SK-N-SH (cell line): ENCODE measurements at regions not wholly inside any gene's neighbourhood (a gene's known extent, or its start where the extent isn't known, plus 50 kb on each side); places are given as distances from the start of the nearest gene placed in this dataset.

ENCODE experiments used
- CTCF ChIA-PET: fragments of 300-600, 350-600 bp; formaldehyde crosslinking; extraction: SDS; loops from one replicate; lab custom pipeline; 2021; lab: Yijun Ruan, JAX
- POLR2A ChIA-PET: fragments of 350-600 bp; sonication (Branson Sonifier 250); formaldehyde crosslinking; extraction: SDS; loops from one replicate; lab custom pipeline; 2020; ENCODE audit warnings: antibody characterized with exemption, inconsistent platforms; lab: Yijun Ruan, JAX
- DNase-seq: peaks from one replicate; pipeline ENCODE4 v3.0.0; 2012
- H2AFZ ChIP-seq: fragments of 200-600 bp; sonication (generic); 2 replicates; pipeline ENCODE4 v1.8.1; 2016; ENCODE audit warnings: antibody characterized with exemption, mild to moderate bottlenecking, low read depth
- H3F3A ChIP-seq: fragments of 200-600 bp; sonication (generic); replicated peaks from 2 replicates; pipeline ENCODE3; 2016; ENCODE audit warnings: antibody characterized with exemption, mild to moderate bottlenecking; ENCODE audit not compliant: insufficient read depth
- H3K27ac ChIP-seq, 2 experiments: fragments of 200-500 bp in 1 of 2; fragments of 200-600 bp in 1 of 2; sonication (Bioruptor generic) in 1 of 2; sonication (generic), shearing (Covaris generic) in 1 of 2; 2 replicates each; pipeline versions ENCODE4 v1.5.1 to v1.6.1; 2014 to 2016; ENCODE audit warnings: low read depth in 2 of 2, inconsistent platforms in 1 of 2, low read length in 1 of 2, mild to moderate bottlenecking in 1 of 2, mixed read lengths in 1 of 2
- H3K27me3 ChIP-seq: fragments of 200-600 bp; sonication (generic), shearing (Covaris generic); 2 replicates; pipeline ENCODE4 v1.6.1; 2016; ENCODE audit warnings: mixed run types; ENCODE audit not compliant: insufficient read depth
- H3K36me3 ChIP-seq, 2 experiments: fragments of 200-500 bp in 1 of 2; fragments of 200-600 bp in 1 of 2; sonication (Bioruptor generic) in 1 of 2; sonication (generic) in 1 of 2; replicated peaks in 1 of 2; 2 replicates each; pipeline versions ENCODE3 to v1.5.1; 2014 to 2016; ENCODE audit warnings: low read length in 1 of 2, mild to moderate bottlenecking in 1 of 2; ENCODE audit not compliant: insufficient read depth in 2 of 2, control insufficient read depth in 1 of 2
- H3K4me1 ChIP-seq, 2 experiments: fragments of 200-500 bp in 1 of 2; fragments of 200-600 bp in 1 of 2; sonication (Bioruptor generic) in 1 of 2; sonication (generic), shearing (Covaris generic) in 1 of 2; 2 replicates each; pipeline versions ENCODE4 v1.5.1 to v1.6.1; 2014 to 2016; ENCODE audit warnings: low read depth in 1 of 2, low read length in 1 of 2, mixed run types in 1 of 2; ENCODE audit not compliant: insufficient read depth in 2 of 2, control insufficient read depth in 1 of 2
- H3K4me2 ChIP-seq: fragments of 200-600 bp; sonication (generic), shearing (Covaris generic); 2 replicates; pipeline ENCODE4 v1.6.1; 2017; ENCODE audit warnings: mixed run types
- H3K4me3 ChIP-seq, 2 experiments: fragments of 200-500 bp in 1 of 2; fragments of 200-600 bp in 1 of 2; sonication (Bioruptor generic) in 1 of 2; sonication (generic), shearing (Covaris generic) in 1 of 2; 2 replicates each; pipeline versions ENCODE4 v1.5.1 to v1.8.1; 2014 to 2016; ENCODE audit warnings: low read depth in 2 of 2, inconsistent platforms in 1 of 2, low read length in 1 of 2, mild to moderate bottlenecking in 1 of 2, mixed read lengths in 1 of 2, moderate library complexity in 1 of 2
- H3K79me2 ChIP-seq: fragments of 200-600 bp; sonication (generic); 2 replicates; pipeline ENCODE4 v1.8.1; 2017; ENCODE audit warnings: mild to moderate bottlenecking; ENCODE audit not compliant: insufficient read depth
- H3K9ac ChIP-seq: fragments of 200-600 bp; sonication (generic); 2 replicates; pipeline ENCODE4 v1.6.1; 2017; ENCODE audit warnings: mixed run types
- H3K9me2 ChIP-seq: fragments of 200-600 bp; sonication (generic); 2 replicates; pipeline ENCODE4 v1.6.1; 2017; ENCODE audit warnings: mixed run types
- H3K9me3 ChIP-seq: fragments of 200-600 bp; sonication (generic); 2 replicates; pipeline ENCODE4 v1.6.1; 2017; ENCODE audit warnings: mixed run types, mild to moderate bottlenecking, moderate library complexity
- H4K20me1 ChIP-seq: fragments of 200-600 bp; sonication (generic); 2 replicates; pipeline ENCODE4 v1.6.1; 2017; ENCODE audit warnings: mild to moderate bottlenecking, mixed run types; ENCODE audit not compliant: insufficient read depth
- ELF1 ChIP-seq: IDR thresholded peaks from 2 replicates; pipeline ENCODE4 v1.4.0; 2012
- EP300 ChIP-seq, 2 experiments: IDR thresholded peaks; 2 replicates each; pipeline versions ENCODE4 v1.4.0 to v1.6.1; 2012; ENCODE audit warnings: borderline replicate concordance in 1 of 2, low read depth in 1 of 2, low read length in 1 of 2
- EZH2phosphoT487 ChIP-seq: fragments of 200-600 bp; sonication (generic); IDR thresholded peaks from 2 replicates; pipeline ENCODE4 v1.6.1; 2017; ENCODE audit warnings: low read depth, mixed run types, mild to moderate bottlenecking, antibody characterized with exemption, moderate library complexity, borderline replicate concordance
- FOSL2 ChIP-seq: IDR thresholded peaks from 2 replicates; pipeline ENCODE4 v1.4.0; 2012; ENCODE audit warnings: low read depth, mild to moderate bottlenecking, moderate library complexity, borderline replicate concordance
- FOXJ3 ChIP-seq: sonication (generic); formaldehyde crosslinking; IDR thresholded peaks from 2 replicates; pipeline ENCODE4 v1.5.1; 2020; ENCODE audit warnings: mild to moderate bottlenecking, missing genetic modification reagents
- JUND ChIP-seq: IDR thresholded peaks from 2 replicates; pipeline ENCODE4 v1.4.0; 2012
- MEF2A ChIP-seq: IDR thresholded peaks from 2 replicates; pipeline ENCODE4 v1.4.0; 2012; ENCODE audit warnings: low read depth, borderline replicate concordance
- MXI1 ChIP-seq: IDR thresholded peaks from 2 replicates; pipeline ENCODE4 v1.6.1; 2012; ENCODE audit warnings: mild to moderate bottlenecking, low read depth, low read length, improper control_type of control experiment
- POLR2AphosphoS5 ChIP-seq: IDR thresholded peaks from 2 replicates; pipeline ENCODE4 v1.6.1; 2012; ENCODE audit warnings: low read depth, low read length
- RCOR1 ChIP-seq: fragments of 150-350 bp; IDR thresholded peaks from 2 replicates; pipeline ENCODE4 v1.6.1; 2017; ENCODE audit warnings: antibody characterized with exemption, low read length
- RFX5 ChIP-seq: IDR thresholded peaks from 2 replicates; pipeline ENCODE4 v1.6.1; 2012; ENCODE audit warnings: mild to moderate bottlenecking, improper control_type of control experiment, low read length
- SIN3A ChIP-seq: IDR thresholded peaks from 2 replicates; pipeline ENCODE4 v1.6.1; 2012; ENCODE audit warnings: low read depth, mild to moderate bottlenecking, low read length, moderate library complexity, borderline replicate concordance
- WGBS: methylation state at CpG from one replicate; pipeline ENCODE4 v1.1.6; 2017; ENCODE audit warnings: low lambda C conversion rate; 5-methylcytosine and 5-hydroxymethylcytosine counted together
- TF ChIP-seq, protein P1 (sequence below): IDR thresholded peaks from 2 replicates; pipeline ENCODE4; 2012
- TF ChIP-seq, protein P2 (sequence below): fragments of 150-350 bp; IDR thresholded peaks from 2 replicates; pipeline ENCODE4 v1.6.1; 2017; ENCODE audit warnings: antibody characterized with exemption, low read length, low read depth, borderline replicate concordance
- TF ChIP-seq, protein P3 (sequence below): fragments of 200-600 bp; sonication (generic); IDR thresholded peaks from 2 replicates; pipeline ENCODE4 v1.6.1; 2017; ENCODE audit warnings: antibody characterized with exemption, mild to moderate bottlenecking, moderate library complexity
- TF ChIP-seq, protein P4 (sequence below): IDR thresholded peaks from 2 replicates; pipeline ENCODE4 v1.6.1; 2012; ENCODE audit warnings: mild to moderate bottlenecking, low read depth, low read length, moderate library complexity

DNA sequence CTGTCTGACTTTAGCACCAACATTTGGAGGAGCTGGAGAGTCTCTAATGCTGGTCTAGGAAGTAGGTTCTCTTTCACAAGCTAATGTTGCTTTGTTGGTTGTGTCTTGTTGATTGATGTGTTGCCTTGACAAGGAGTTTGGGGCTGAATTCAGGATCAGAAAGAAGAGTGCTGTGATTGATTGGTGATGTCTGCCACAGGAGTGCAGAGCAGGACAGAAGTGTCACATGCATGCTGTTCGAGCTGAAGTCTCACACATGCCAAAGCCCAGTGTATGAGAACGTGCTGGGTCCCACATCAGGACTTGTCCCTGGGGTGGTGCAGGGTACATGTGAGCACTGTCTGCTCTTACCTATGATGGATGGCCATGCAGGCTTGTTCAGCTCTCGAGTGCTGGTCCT lies 694.4 kb downstream of the MATN1 start:
- Histone ChIP-seq H3K9me3 (no peaks in the 10 kb centered on the region), H3K9ac (no peak overlapping the region), H3K9me2 (no peaks in the 10 kb centered on the region), H3K27me3 (no peaks in the 10 kb centered on the region), H3F3A (no peaks in the 10 kb centered on the region), H3K4me1 (no peaks in the 10 kb centered on the region; a peak in 1 of 4 replicates), H3K79me2 (no peaks in the 10 kb centered on the region), H3K4me2 (no peak overlapping the region), H3K4me3 (no peak overlapping the region), H2AFZ (no peak overlapping the region), H3K36me3 (no peaks in the 10 kb centered on the region), H4K20me1 (no peaks in the 10 kb centered on the region), H3K27ac (no peak overlapping the region)
- no peak for DNase-seq
- 0% methylated on average over 3 of the region's 3 CpGs for WGBS
- no peak for TF ChIP-seq FOSL2
- TF ChIP-seq EP300 (IDR thresholded peaks at IDR 0.05; ENCODE audit: borderline replicate concordance in 1 of 2, low read depth in 1 of 2, low read length in 1 of 2) = no peak
- TF ChIP-seq, protein P1, sequence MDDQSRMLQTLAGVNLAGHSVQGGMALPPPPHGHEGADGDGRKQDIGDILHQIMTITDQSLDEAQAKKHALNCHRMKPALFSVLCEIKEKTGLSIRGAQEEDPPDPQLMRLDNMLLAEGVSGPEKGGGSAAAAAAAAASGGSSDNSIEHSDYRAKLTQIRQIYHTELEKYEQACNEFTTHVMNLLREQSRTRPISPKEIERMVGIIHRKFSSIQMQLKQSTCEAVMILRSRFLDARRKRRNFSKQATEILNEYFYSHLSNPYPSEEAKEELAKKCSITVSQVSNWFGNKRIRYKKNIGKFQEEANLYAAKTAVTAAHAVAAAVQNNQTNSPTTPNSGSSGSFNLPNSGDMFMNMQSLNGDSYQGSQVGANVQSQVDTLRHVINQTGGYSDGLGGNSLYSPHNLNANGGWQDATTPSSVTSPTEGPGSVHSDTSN = no peak
- TF ChIP-seq ELF1 = no peak
- no peak for TF ChIP-seq MXI1
- TF ChIP-seq RFX5 = no peak
- TF ChIP-seq RCOR1 = no peak
- TF ChIP-seq, protein P2, sequence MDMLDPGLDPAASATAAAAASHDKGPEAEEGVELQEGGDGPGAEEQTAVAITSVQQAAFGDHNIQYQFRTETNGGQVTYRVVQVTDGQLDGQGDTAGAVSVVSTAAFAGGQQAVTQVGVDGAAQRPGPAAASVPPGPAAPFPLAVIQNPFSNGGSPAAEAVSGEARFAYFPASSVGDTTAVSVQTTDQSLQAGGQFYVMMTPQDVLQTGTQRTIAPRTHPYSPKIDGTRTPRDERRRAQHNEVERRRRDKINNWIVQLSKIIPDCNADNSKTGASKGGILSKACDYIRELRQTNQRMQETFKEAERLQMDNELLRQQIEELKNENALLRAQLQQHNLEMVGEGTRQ = no peak
- TF ChIP-seq POLR2AphosphoS5 = no peak
- no peak for TF ChIP-seq MEF2A
- TF ChIP-seq, protein P3, sequence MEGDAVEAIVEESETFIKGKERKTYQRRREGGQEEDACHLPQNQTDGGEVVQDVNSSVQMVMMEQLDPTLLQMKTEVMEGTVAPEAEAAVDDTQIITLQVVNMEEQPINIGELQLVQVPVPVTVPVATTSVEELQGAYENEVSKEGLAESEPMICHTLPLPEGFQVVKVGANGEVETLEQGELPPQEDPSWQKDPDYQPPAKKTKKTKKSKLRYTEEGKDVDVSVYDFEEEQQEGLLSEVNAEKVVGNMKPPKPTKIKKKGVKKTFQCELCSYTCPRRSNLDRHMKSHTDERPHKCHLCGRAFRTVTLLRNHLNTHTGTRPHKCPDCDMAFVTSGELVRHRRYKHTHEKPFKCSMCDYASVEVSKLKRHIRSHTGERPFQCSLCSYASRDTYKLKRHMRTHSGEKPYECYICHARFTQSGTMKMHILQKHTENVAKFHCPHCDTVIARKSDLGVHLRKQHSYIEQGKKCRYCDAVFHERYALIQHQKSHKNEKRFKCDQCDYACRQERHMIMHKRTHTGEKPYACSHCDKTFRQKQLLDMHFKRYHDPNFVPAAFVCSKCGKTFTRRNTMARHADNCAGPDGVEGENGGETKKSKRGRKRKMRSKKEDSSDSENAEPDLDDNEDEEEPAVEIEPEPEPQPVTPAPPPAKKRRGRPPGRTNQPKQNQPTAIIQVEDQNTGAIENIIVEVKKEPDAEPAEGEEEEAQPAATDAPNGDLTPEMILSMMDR = no peak
- POLR2A ChIA-PET = no interaction called here
- CTCF ChIA-PET = interaction anchor here (0.6 kb wide), 1 partner anchor 815 kb away, joined by 3 read pairs; no protein-coding TSS in a partner anchor

DNA sequence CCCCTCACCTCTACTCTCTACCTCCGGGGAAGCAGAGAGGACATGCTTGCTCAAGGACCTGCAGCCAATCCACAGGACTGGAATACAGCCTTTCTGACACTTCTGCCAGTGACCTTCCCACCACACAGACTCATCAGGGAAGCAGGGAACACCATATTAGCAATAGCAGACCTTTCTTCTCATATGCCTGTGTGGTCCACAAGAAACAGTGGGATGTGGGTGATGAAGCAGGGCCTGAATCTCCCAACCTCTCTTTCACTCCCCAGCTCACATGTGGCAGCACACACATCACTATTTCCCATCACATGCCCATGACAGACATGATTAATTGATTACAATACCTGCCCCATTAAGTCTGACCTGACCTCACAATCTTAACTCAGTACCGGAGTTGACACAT lies 695.1 kb downstream of the MATN1 start:
- H2AFZ ChIP-seq = no peak overlapping the region
- ChIA-PET CTCF (interaction anchor here (0.6 kb wide), 2 partner anchors 321 to 814 kb away, joined by 3 read pairs; no protein-coding TSS in a partner anchor), POLR2A (no interaction called here)
- no peaks in the 10 kb centered on the region for H3K79me2 ChIP-seq
- no peaks in the 10 kb centered on the region for H3K9me2 ChIP-seq
- H3K27ac ChIP-seq = no peak overlapping the region
- TF ChIP-seq EZH2phosphoT487 = no peak
- no peak for TF ChIP-seq FOXJ3 (CRISPR knock-in tag)
- no peak for TF ChIP-seq SIN3A
- TF ChIP-seq, protein P2 = no peak
- TF ChIP-seq POLR2AphosphoS5 = no peak
- TF ChIP-seq, protein P4, sequence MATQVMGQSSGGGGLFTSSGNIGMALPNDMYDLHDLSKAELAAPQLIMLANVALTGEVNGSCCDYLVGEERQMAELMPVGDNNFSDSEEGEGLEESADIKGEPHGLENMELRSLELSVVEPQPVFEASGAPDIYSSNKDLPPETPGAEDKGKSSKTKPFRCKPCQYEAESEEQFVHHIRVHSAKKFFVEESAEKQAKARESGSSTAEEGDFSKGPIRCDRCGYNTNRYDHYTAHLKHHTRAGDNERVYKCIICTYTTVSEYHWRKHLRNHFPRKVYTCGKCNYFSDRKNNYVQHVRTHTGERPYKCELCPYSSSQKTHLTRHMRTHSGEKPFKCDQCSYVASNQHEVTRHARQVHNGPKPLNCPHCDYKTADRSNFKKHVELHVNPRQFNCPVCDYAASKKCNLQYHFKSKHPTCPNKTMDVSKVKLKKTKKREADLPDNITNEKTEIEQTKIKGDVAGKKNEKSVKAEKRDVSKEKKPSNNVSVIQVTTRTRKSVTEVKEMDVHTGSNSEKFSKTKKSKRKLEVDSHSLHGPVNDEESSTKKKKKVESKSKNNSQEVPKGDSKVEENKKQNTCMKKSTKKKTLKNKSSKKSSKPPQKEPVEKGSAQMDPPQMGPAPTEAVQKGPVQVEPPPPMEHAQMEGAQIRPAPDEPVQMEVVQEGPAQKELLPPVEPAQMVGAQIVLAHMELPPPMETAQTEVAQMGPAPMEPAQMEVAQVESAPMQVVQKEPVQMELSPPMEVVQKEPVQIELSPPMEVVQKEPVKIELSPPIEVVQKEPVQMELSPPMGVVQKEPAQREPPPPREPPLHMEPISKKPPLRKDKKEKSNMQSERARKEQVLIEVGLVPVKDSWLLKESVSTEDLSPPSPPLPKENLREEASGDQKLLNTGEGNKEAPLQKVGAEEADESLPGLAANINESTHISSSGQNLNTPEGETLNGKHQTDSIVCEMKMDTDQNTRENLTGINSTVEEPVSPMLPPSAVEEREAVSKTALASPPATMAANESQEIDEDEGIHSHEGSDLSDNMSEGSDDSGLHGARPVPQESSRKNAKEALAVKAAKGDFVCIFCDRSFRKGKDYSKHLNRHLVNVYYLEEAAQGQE = no peak
- TF ChIP-seq JUND = no peak
- H3K9ac ChIP-seq = no peak overlapping the region
- 31% methylated on average over 2 of the region's 2 CpGs for WGBS
- H3K4me3 ChIP-seq = no peak overlapping the region
- no peaks in the 10 kb centered on the region for H3K9me3 ChIP-seq
- no peak for DNase-seq
- H3K4me1 ChIP-seq = no peaks in the 10 kb centered on the region; a peak in 1 of 4 replicates
- H3K36me3 ChIP-seq = no peaks in the 10 kb centered on the region
- H4K20me1 ChIP-seq = no peaks in the 10 kb centered on the region
- H3F3A ChIP-seq = no peaks in the 10 kb centered on the region
- H3K4me2 ChIP-seq = no peak overlapping the region
- no peaks in the 10 kb centered on the region for H3K27me3 ChIP-seq
